ENCODE measurements at regions not wholly inside any gene's neighbourhood (a gene's known extent, or its start where the extent isn't known, plus 50 kb on each side); places are given as distances from the start of the nearest gene placed in this dataset.
"Not testable (repeated sequence)": the region's sequence is repeated elsewhere in the genome, so short reads cannot be mapped to it uniquely, and the experiment has no call there.

GRCh38 chr14:76705214-76705613 is 56.1 kb upstream of the VASH1 start:
- BruUV-seq (replicated peaks): no TSS peak
- intact Hi-C loops (cut with micrococcal nuclease) (no loop called here), dilution Hi-C loops (cut with MboI; ENCODE audit: extremely low pct_ligation_motif_present, low sequenced_read_pairs) (no loop called here)
- no peaks in the 10 kb centered on the region for H3K9me1 ChIP-seq (replicated peaks; ENCODE audit: control insufficient read depth, extremely low read depth, insufficient read depth, low read length)
- no peaks in the 10 kb centered on the region for H3K4me1 ChIP-seq (ENCODE audit: control insufficient read depth, extremely low read depth, insufficient read depth, low read length)
- H3K9me3 ChIP-seq (replicated peaks; ENCODE audit: control insufficient read depth, insufficient read depth, low read length): no peaks in the 10 kb centered on the region
- no peak overlapping the region for H3K9ac ChIP-seq (replicated peaks; ENCODE audit: extremely low read depth, insufficient read depth, low read length)
- H3K79me2 ChIP-seq (ENCODE audit: control insufficient read depth, insufficient read depth, low read length): no peaks in the 10 kb centered on the region
- FAIRE-seq (no peak), DNase-seq (ENCODE audit: low read depth, low spot score) (no peak)
- no peak overlapping the region for H3K4me2 ChIP-seq (ENCODE audit: insufficient read depth, low read length)
- TF ChIP-seq MYC (IDR thresholded peaks at IDR 0.05; ENCODE audit: low read depth, low read length) (no peak), JUN (IDR thresholded peaks at IDR 0.05; ENCODE audit: borderline replicate concordance, insufficient read depth, insufficient read length, low read depth) (no peak), EZH2 (IDR thresholded peaks at IDR 0.05; ENCODE audit: borderline replicate concordance, low read depth, low read length, severe bottlenecking) (no peak), POLR2A (IDR thresholded peaks at IDR 0.05; ENCODE audit: low read depth, low read length) (no peak), POLR2AphosphoS5 (IDR thresholded peaks at IDR 0.05; ENCODE audit: insufficient read depth, low read depth, low read length) (no peak), GATA2 (IDR thresholded peaks at IDR 0.05; ENCODE audit: insufficient read depth, insufficient read length, low read depth, low read length) (no peak), MAX (IDR thresholded peaks at IDR 0.05; ENCODE audit: insufficient read depth, insufficient read length) (no peak)
- no peak overlapping the region for H2AFZ ChIP-seq (ENCODE audit: low read depth, low read length)
- H4K20me1 ChIP-seq (replicated peaks; ENCODE audit: control insufficient read depth, extremely low read depth, insufficient read depth, low read length): no peaks in the 10 kb centered on the region
- H3K4me3 ChIP-seq (replicated peaks in 1 of 3; ENCODE audit: insufficient read depth in 1 of 3, low read depth in 1 of 3, low read length in 3 of 3): no peak overlapping the region
- no peaks in the 10 kb centered on the region for H3K27me3 ChIP-seq (ENCODE audit: control insufficient read depth in 2 of 2, insufficient read depth in 2 of 2, low read length in 2 of 2)
- ChIA-PET POLR2A (no interaction called here), CTCF (interaction anchor here (1.0 kb wide), 1 partner anchor 80 kb away, joined by 7 read pairs; no protein-coding TSS in a partner anchor)
- H3K36me3 ChIP-seq (ENCODE audit: control insufficient read depth in 2 of 2, extremely low read depth in 1 of 2, insufficient read depth in 2 of 2, low read length in 2 of 2): no peaks in the 10 kb centered on the region
- no peak overlapping the region for H3K27ac ChIP-seq (ENCODE audit: insufficient read depth, low read depth, low read length)

GRCh38 chr14:76706207-76706606 is 55.1 kb upstream of the VASH1 start:
- H2AFZ ChIP-seq (ENCODE audit: low read depth, low read length); BruUV-seq (replicated peaks); H3K4me2 ChIP-seq (ENCODE audit: insufficient read depth, low read length); H3K4me1 ChIP-seq (ENCODE audit: control insufficient read depth, extremely low read depth, insufficient read depth, low read length); H3K36me3 ChIP-seq (ENCODE audit: control insufficient read depth in 2 of 2, extremely low read depth in 1 of 2, insufficient read depth in 2 of 2, low read length in 2 of 2); POLR2A ChIA-PET; H3K27ac ChIP-seq (ENCODE audit: insufficient read depth, low read depth, low read length); H3K27me3 ChIP-seq (ENCODE audit: control insufficient read depth in 2 of 2, insufficient read depth in 2 of 2, low read length in 2 of 2); dilution Hi-C loops (cut with MboI; ENCODE audit: extremely low pct_ligation_motif_present, low sequenced_read_pairs); DNase-seq (ENCODE audit: low read depth, low spot score); FAIRE-seq; intact Hi-C loops (cut with micrococcal nuclease); H3K9me1 ChIP-seq (replicated peaks; ENCODE audit: control insufficient read depth, extremely low read depth, insufficient read depth, low read length); H3K79me2 ChIP-seq (ENCODE audit: control insufficient read depth, insufficient read depth, low read length); H4K20me1 ChIP-seq (replicated peaks; ENCODE audit: control insufficient read depth, extremely low read depth, insufficient read depth, low read length); H3K9me3 ChIP-seq (replicated peaks; ENCODE audit: control insufficient read depth, insufficient read depth, low read length); H3K4me3 ChIP-seq (replicated peaks in 1 of 3; ENCODE audit: insufficient read depth in 1 of 3, low read depth in 1 of 3, low read length in 3 of 3); H3K9ac ChIP-seq (replicated peaks; ENCODE audit: extremely low read depth, insufficient read depth, low read length): not testable (repeated sequence)
- CTCF ChIA-PET: interaction anchor here (0.8 to 15.6 kb wide), 4 partner anchors 64 to 105 kb away, joined by 3 to 557 read pairs (median 4); no protein-coding TSS in a partner anchor
